ENCODE measurements at regions not wholly inside any gene's neighbourhood (a gene's known extent, or its start where the extent isn't known, plus 50 kb on each side); places are given as distances from the start of the nearest gene placed in this dataset.

DNA sequence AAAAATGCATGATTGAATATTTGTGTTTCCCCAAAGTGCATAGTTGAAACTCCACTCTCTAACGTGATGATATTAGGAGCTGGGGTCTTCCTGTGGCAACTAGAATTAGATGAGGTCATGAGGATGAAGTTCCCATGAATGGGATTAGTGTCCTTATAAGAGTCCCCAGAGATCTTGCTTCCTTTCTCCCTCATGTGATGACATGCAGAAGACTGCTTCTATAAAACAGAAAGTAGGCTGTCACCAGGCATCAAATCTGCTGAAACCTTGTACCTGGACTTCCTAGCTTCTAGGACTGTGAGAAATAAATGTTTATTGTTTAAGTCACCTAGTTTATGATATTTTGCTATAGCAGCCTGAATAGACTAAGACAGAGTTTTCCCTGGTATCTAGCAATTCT, 586.5 kb upstream of the EPHA7 start:
- TF ChIP-seq, protein P1, sequence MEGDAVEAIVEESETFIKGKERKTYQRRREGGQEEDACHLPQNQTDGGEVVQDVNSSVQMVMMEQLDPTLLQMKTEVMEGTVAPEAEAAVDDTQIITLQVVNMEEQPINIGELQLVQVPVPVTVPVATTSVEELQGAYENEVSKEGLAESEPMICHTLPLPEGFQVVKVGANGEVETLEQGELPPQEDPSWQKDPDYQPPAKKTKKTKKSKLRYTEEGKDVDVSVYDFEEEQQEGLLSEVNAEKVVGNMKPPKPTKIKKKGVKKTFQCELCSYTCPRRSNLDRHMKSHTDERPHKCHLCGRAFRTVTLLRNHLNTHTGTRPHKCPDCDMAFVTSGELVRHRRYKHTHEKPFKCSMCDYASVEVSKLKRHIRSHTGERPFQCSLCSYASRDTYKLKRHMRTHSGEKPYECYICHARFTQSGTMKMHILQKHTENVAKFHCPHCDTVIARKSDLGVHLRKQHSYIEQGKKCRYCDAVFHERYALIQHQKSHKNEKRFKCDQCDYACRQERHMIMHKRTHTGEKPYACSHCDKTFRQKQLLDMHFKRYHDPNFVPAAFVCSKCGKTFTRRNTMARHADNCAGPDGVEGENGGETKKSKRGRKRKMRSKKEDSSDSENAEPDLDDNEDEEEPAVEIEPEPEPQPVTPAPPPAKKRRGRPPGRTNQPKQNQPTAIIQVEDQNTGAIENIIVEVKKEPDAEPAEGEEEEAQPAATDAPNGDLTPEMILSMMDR (IDR thresholded peaks at IDR 0.05; ENCODE audit: insufficient read depth, low read depth, low read length) = no peak
- no peak for TF ChIP-seq EZH2 (IDR thresholded peaks at IDR 0.05; ENCODE audit: insufficient read depth, low read length)

All from astrocyte (in vitro differentiated cells and primary cell).